ENCODE measurements at regions not wholly inside any gene's neighbourhood (a gene's known extent, or its start where the extent isn't known, plus 50 kb on each side); places are given as distances from the start of the nearest gene placed in this dataset.
"Not testable (repeated sequence)": the region's sequence is repeated elsewhere in the genome, so short reads cannot be mapped to it uniquely, and the experiment has no call there.

DNA sequence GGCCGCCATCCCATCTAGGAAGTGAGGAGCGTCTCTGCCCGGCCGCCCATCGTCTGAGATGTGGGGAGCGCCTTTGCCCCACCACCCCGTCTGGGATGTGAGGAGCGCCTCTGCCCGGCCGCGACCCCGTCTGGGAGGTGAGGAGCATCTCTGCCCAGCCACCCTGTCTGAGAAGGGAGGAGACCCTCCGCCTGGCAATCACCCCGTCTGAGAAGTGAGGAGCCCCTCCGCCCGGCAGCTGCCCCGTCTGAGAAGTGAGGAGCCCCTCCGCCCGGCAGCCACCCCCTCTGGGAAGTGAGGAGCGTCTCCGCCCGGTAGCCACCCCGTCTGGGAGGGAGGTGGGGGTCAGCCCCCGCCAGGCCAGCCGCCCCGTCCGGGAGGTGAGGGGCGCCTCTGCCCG, 194.2 kb upstream of the FBXL4 start:
- TF ChIP-seq ZNF274 (IDR thresholded peaks at IDR 0.05; ENCODE audit: low read depth, low read length); POLR2A (IDR thresholded peaks at IDR 0.05; ENCODE audit: borderline replicate concordance, extremely low read depth, insufficient read depth, insufficient read length): not testable (repeated sequence)

All from HCT116 (cell line).